ENCODE measurements at regions not wholly inside any gene's neighbourhood (a gene's known extent, or its start where the extent isn't known, plus 50 kb on each side); places are given as distances from the start of the nearest gene placed in this dataset.
A peak's percentile ranks its signal among the peaks of the same experiment; 100 is the strongest.

GRCh38 chr5:53206562-53206961 lies 97.0 kb upstream of the MOCS2 start:
- H3K9me3 ChIP-seq (ENCODE audit: control insufficient read depth, low read depth, low read length), result no peaks in the 10 kb centered on the region
- dilution Hi-C loops (cut with MboI; ENCODE audit: extremely low pct_ligation_motif_present, low sequenced_read_pairs), result no loop called here
- DNase-seq (ENCODE audit: low read depth, low spot score), result no peak

GRCh38 chr5:53211799-53212198 lies 102.2 kb upstream of the MOCS2 start:
- Histone ChIP-seq H3K9me1 (ENCODE audit: control insufficient read depth, extremely low read depth, insufficient read depth, low read length) (no peaks in the 10 kb centered on the region), H3K9me3 (ENCODE audit: control insufficient read depth, low read depth, low read length) (peaks cover 6% of the 10 kb centered on the region), H2AFZ (ENCODE audit: control insufficient read depth, low read length) (no peak overlapping the region), H3K4me2 (ENCODE audit: control insufficient read depth, extremely low read depth, insufficient read depth, low read depth, low read length) (no peak overlapping the region), H3K27me3 (ENCODE audit: control insufficient read depth, extremely low read depth, insufficient read depth, low read length) (no peaks in the 10 kb centered on the region), H3K36me3 (ENCODE audit: control insufficient read depth in 2 of 2, extremely low read depth in 1 of 2, insufficient read depth in 2 of 2, low read length in 2 of 2) (no peaks in the 10 kb centered on the region), H3K9ac (ENCODE audit: control insufficient read depth, extremely low read depth, insufficient read depth, low read length) (peak overlapping the region; percentile 44), H3K79me2 (ENCODE audit: control insufficient read depth, insufficient read depth, low read length) (no peaks in the 10 kb centered on the region), H3K4me3 (ENCODE audit: control insufficient read depth in 2 of 3, extremely low read depth in 1 of 3, insufficient read depth in 2 of 3, low read depth in 1 of 3, low read length in 3 of 3) (peak overlapping the region in 1 of 3 experiments; percentile 10), H3K4me1 (ENCODE audit: control insufficient read depth, extremely low read depth, insufficient read depth, low read length) (peaks cover 16% of the 10 kb centered on the region), H3K27ac (ENCODE audit: control insufficient read depth, insufficient read depth, low read length) (peak overlapping the region; percentile 73), H4K20me1 (ENCODE audit: control insufficient read depth, extremely low read depth, insufficient read depth, low read length) (no peaks in the 10 kb centered on the region)
- dilution Hi-C loops (cut with MboI; ENCODE audit: extremely low pct_ligation_motif_present, low sequenced_read_pairs), result no loop called here
- FAIRE-seq, result peak; percentile 97
- peak in 1 of 3 experiments; percentile 11 for TF ChIP-seq CTCF (optimal IDR thresholded peaks at IDR 0.05 in 1 of 3, IDR thresholded peaks at IDR 0.05 in 1 of 3, conservative IDR thresholded peaks at IDR 0.05 in 1 of 3; ENCODE audit: extremely low read depth in 1 of 3, insufficient read depth in 2 of 3, low read length in 3 of 3)
- no peak for TF ChIP-seq EZH2 (IDR thresholded peaks at IDR 0.05; ENCODE audit: low read length)
- peak; percentile 45 for DNase-seq (ENCODE audit: low read depth, low spot score)

More at GRCh38 chr5:53206562-53206961, 97.0 kb upstream of the MOCS2 start:
- Histone ChIP-seq H3K27me3 (ENCODE audit: control insufficient read depth, extremely low read depth, insufficient read depth, low read length) (no peaks in the 10 kb centered on the region), H3K4me1 (ENCODE audit: control insufficient read depth, extremely low read depth, insufficient read depth, low read length) (peaks cover 9% of the 10 kb centered on the region), H2AFZ (ENCODE audit: control insufficient read depth, low read length) (no peak overlapping the region), H3K9ac (ENCODE audit: control insufficient read depth, extremely low read depth, insufficient read depth, low read length) (no peak overlapping the region), H3K79me2 (ENCODE audit: control insufficient read depth, insufficient read depth, low read length) (no peaks in the 10 kb centered on the region), H3K4me3 (ENCODE audit: control insufficient read depth in 2 of 3, extremely low read depth in 1 of 3, insufficient read depth in 2 of 3, low read depth in 1 of 3, low read length in 3 of 3) (no peak overlapping the region), H4K20me1 (ENCODE audit: control insufficient read depth, extremely low read depth, insufficient read depth, low read length) (no peaks in the 10 kb centered on the region), H3K27ac (ENCODE audit: control insufficient read depth, insufficient read depth, low read length) (no peak overlapping the region), H3K4me2 (ENCODE audit: control insufficient read depth, extremely low read depth, insufficient read depth, low read depth, low read length) (no peak overlapping the region), H3K36me3 (ENCODE audit: control insufficient read depth in 2 of 2, extremely low read depth in 1 of 2, insufficient read depth in 2 of 2, low read length in 2 of 2) (no peaks in the 10 kb centered on the region), H3K9me1 (ENCODE audit: control insufficient read depth, extremely low read depth, insufficient read depth, low read length) (no peaks in the 10 kb centered on the region)
- no peak for FAIRE-seq
- TF ChIP-seq EZH2 (IDR thresholded peaks at IDR 0.05; ENCODE audit: low read length) (no peak), CTCF (optimal IDR thresholded peaks at IDR 0.05 in 1 of 3, IDR thresholded peaks at IDR 0.05 in 1 of 3, conservative IDR thresholded peaks at IDR 0.05 in 1 of 3; ENCODE audit: extremely low read depth in 1 of 3, insufficient read depth in 2 of 3, low read length in 3 of 3) (no peak)

All from keratinocyte (primary cell).